ENCODE measurements at regions not wholly inside any gene's neighbourhood (a gene's known extent, or its start where the extent isn't known, plus 50 kb on each side); places are given as distances from the start of the nearest gene placed in this dataset.

GRCh38 chrX:124555036-124555595 lies 208.8 kb downstream of the SH2D1A start:
- no peak for DNase-seq (ENCODE audit: low read depth)
- no peak overlapping the region for H3K4me3 ChIP-seq (ENCODE audit: low read depth, low read length)
- no peak for TF ChIP-seq CTCF (IDR thresholded peaks at IDR 0.05; ENCODE audit: insufficient read depth, low read depth, low read length, missing control alignments)

GRCh38 chrX:124557976-124558375 lies 211.6 kb downstream of the SH2D1A start:
- no peak for TF ChIP-seq CTCF (IDR thresholded peaks at IDR 0.05; ENCODE audit: insufficient read depth, low read depth, low read length, missing control alignments)
- no peak for DNase-seq (ENCODE audit: low read depth)
- no peak overlapping the region for H3K4me3 ChIP-seq (ENCODE audit: low read depth, low read length)

GRCh38 chrX:124573468-124573867 lies 227.1 kb downstream of the SH2D1A start:
- H3K4me3 ChIP-seq (ENCODE audit: low read depth, low read length): no peak overlapping the region
- no peak for TF ChIP-seq CTCF (IDR thresholded peaks at IDR 0.05; ENCODE audit: insufficient read depth, low read depth, low read length, missing control alignments)
- DNase-seq (ENCODE audit: low read depth): no peak

- no peak for DNase-seq (ENCODE audit: low read depth)
Observed at GRCh38 chrX:124592744-124593143, 246.4 kb downstream of the SH2D1A start.

GRCh38 chrX:124594017-124594651 lies 247.8 kb downstream of the SH2D1A start:
- DNase-seq (ENCODE audit: low read depth): no peak
- TF ChIP-seq CTCF (IDR thresholded peaks at IDR 0.05; ENCODE audit: insufficient read depth, low read depth, low read length, missing control alignments): no peak
- H3K4me3 ChIP-seq (ENCODE audit: low read depth, low read length): no peak overlapping the region

More at GRCh38 chrX:124592744-124593143, 246.4 kb downstream of the SH2D1A start:
- no peak overlapping the region for H3K4me3 ChIP-seq (ENCODE audit: low read depth, low read length)
- no peak for TF ChIP-seq CTCF (IDR thresholded peaks at IDR 0.05; ENCODE audit: insufficient read depth, low read depth, low read length, missing control alignments)

GRCh38 chrX:124605511-124605910 lies 259.1 kb downstream of the SH2D1A start:
- no peak overlapping the region for H3K4me3 ChIP-seq (ENCODE audit: low read depth, low read length)
- no peak for TF ChIP-seq CTCF (IDR thresholded peaks at IDR 0.05; ENCODE audit: insufficient read depth, low read depth, low read length, missing control alignments)
- DNase-seq (ENCODE audit: low read depth): no peak

- H3K4me3 ChIP-seq (ENCODE audit: low read depth, low read length): no peak overlapping the region
- no peak for DNase-seq (ENCODE audit: low read depth)
- TF ChIP-seq CTCF (IDR thresholded peaks at IDR 0.05; ENCODE audit: insufficient read depth, low read depth, low read length, missing control alignments): no peak
Observed at GRCh38 chrX:124606724-124607123, 260.4 kb downstream of the SH2D1A start.
